ENCODE measurements at regions not wholly inside any gene's neighbourhood (a gene's known extent, or its start where the extent isn't known, plus 50 kb on each side); places are given as distances from the start of the nearest gene placed in this dataset.
"Not testable (repeated sequence)": the region's sequence is repeated elsewhere in the genome, so short reads cannot be mapped to it uniquely, and the experiment has no call there.

DNA sequence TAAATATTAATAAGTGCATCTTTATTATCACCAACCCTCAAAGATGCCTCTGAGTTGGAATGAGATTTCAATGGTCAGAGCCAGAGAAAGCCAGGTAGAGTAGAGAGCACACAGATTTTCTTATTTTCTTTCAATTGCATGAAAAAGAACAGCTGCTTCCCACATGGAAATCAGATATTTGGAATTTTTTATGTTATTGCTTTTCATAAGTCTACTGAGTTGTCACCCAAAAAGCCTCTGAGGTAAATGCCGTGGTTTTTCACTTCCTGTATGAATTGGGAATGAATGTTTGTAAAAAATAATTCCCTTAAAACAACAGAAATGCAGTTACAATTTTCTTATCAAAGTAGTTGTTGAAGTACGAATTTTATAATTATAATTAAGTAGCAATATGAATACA, 563.1 kb downstream of the RFPL4B start:
- no peak overlapping the region for H3K27ac ChIP-seq
- H3K4me1 ChIP-seq (replicated peaks): peaks cover 4% of the 10 kb centered on the region; the same call in 1 of the 2 replicates
- no peak overlapping the region for H3K4me3 ChIP-seq
- H3K27me3 ChIP-seq (replicated peaks): no peaks in the 10 kb centered on the region
- DNase-seq (ENCODE audit: low read depth in 1 of 2, low spot score in 2 of 2): no peak
- H3K36me3 ChIP-seq: no peaks in the 10 kb centered on the region
- no peaks in the 10 kb centered on the region for H3K9me3 ChIP-seq (replicated peaks)

DNA sequence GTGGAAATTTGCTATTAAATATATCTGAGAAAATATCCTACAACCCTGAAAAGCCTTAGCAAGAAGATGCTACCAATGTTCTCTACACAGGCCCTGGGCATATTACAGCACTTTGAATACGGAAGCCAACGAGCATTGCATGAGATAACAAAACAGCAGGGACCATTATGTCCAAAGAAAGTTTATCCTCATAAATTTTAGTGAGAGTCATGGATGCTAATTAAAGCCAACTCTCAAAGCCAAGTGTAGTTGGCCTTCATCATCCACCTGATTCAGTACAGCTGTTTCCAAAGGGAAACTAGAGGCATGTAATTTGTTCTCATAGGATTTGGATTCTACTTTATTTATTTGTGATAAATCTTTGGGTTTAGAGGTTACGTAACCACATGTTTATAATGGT, 564.8 kb downstream of the RFPL4B start:
- DNase-seq (ENCODE audit: low read depth in 1 of 2, low spot score in 2 of 2): no peak
- no peak overlapping the region for H3K4me3 ChIP-seq

DNA sequence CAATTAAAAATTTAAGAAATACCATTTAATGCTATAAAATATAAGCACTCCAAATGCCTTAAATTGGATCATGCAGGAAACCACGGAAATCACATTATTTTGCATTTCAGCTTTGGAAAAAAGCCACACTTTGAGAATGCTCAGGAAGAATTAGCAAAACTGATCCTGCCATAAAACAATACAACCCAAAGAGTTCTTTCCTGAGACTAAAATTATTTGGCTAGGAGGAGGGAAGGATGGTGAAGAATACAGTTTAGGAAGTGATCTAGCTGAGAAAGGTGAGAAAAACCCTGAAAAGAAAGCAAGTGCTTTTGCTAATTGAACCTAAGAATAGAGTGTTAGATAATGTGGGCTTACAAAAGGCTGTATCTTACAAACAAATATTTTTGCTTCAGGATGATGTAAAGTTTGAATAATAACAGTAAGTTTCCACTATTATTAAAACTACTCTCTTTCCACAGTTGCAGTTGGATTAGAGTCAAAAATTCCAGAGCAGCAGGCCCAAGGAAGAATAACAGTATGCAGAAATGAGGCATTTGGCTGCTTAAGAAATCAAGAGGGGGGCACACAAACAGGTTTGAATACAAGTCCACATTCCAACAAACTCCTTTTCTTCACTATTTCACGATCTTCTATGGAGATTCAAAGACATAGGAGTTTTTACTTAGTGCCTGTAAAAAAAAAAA, 565.4 kb downstream of the RFPL4B start:
- H3K27me3 ChIP-seq (replicated peaks): no peaks in the 10 kb centered on the region
- no peak overlapping the region for H3K27ac ChIP-seq
- DNase-seq (ENCODE audit: low read depth in 1 of 2, low spot score in 2 of 2): peak in 1 of 2 experiments; percentile 9

More for the DNA sequence above, 564.8 kb downstream of the RFPL4B start:
- Histone ChIP-seq H3K9me3 (replicated peaks) (no peaks in the 10 kb centered on the region), H3K4me1 (replicated peaks) (peaks cover 4% of the 10 kb centered on the region; the same call in 1 of the 2 replicates), H3K27me3 (replicated peaks) (no peaks in the 10 kb centered on the region), H3K27ac (no peak overlapping the region), H3K36me3 (no peaks in the 10 kb centered on the region)

DNA sequence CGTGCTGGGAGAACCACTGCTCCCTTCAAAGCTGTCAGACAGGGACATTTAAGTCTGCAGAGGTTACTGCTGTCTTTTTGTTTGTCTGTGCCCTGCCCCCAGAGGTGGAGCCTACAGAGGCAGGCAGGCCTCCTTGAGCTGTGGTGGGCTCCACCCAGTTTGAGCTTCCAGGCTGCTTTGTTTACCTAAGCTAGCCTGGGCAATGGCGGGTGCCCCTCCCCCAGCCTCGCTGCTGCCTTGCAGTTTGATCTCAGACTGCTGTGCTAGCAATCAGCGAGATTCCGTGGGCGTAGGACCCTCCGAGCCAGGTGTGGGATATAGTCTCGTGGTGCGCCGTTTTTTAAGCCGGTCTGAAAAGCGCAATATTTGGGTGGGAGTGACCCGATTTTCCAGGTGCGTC, 572.6 kb downstream of the RFPL4B start:
- H3K27me3 ChIP-seq (replicated peaks); H3K36me3 ChIP-seq; H3K27ac ChIP-seq; DNase-seq (ENCODE audit: low read depth in 1 of 2, low spot score in 2 of 2); H3K4me1 ChIP-seq (replicated peaks); H3K4me3 ChIP-seq: not testable (repeated sequence)
- peaks cover 19% of the 10 kb centered on the region for H3K9me3 ChIP-seq (replicated peaks)

More for the DNA sequence above, 565.4 kb downstream of the RFPL4B start:
- Histone ChIP-seq H3K36me3 (no peaks in the 10 kb centered on the region), H3K4me3 (no peak overlapping the region), H3K9me3 (replicated peaks) (no peaks in the 10 kb centered on the region), H3K4me1 (replicated peaks) (peaks cover 4% of the 10 kb centered on the region; the same call in 1 of the 2 replicates)

DNA sequence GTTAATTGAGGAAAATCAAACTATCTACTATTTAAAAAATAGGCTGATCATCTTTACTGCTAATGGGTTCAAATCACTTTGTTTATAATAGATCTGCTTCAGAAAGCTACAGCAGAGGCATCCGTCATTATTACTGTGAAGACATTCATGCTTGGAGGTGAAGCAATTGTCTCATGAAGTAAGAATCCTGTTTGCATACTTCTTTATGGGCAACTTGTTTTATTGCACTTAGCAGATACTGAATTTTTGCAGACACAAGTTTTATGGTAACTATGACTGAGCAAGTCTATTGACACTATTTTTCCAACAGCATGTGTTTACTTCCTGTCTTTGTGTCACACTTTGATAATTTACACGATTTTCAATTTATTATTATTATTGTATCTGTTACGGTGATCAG, 573.9 kb downstream of the RFPL4B start:
- no peak overlapping the region for H3K4me3 ChIP-seq
- no peak for DNase-seq (ENCODE audit: low read depth in 1 of 2, low spot score in 2 of 2)
- H3K9me3 ChIP-seq (replicated peaks): peaks cover 19% of the 10 kb centered on the region
- H3K4me1 ChIP-seq (replicated peaks): no peaks in the 10 kb centered on the region
- H3K27ac ChIP-seq: no peak overlapping the region
- no peaks in the 10 kb centered on the region for H3K27me3 ChIP-seq (replicated peaks)
- H3K36me3 ChIP-seq: no peaks in the 10 kb centered on the region

DNA sequence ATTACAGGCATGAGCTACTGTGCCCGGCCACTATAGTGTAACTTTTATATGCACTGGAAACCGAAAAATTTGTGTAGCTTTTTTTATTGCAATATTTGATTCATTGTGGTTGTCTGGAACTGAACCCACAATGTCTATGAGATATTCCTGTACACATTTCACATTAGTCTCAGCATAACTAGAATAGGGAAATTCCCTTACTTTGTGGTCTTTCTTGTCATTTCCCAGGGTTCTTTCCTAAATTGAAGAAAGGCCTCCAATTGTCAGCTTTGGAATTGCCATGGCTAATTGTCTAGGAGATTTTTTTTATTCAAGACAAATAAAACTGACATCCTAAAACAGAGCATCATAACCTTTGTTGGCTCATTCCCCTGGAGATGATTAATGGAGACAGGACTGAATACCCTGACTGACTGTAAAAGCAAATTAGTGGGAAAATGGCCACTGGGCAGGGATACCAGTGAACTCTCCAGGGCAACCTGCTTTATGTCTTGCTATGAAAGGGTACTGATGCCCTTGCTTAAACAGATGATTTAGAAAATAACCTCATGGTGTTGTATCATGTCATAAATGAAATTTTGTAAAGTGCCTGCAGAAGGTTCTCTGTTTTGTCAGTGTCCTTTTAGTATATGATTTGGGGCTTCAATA, 576.9 kb downstream of the RFPL4B start:
- Histone ChIP-seq H3K27me3 (replicated peaks) (no peaks in the 10 kb centered on the region), H3K4me1 (replicated peaks) (no peaks in the 10 kb centered on the region), H3K9me3 (replicated peaks) (peaks cover 19% of the 10 kb centered on the region), H3K27ac (no peak overlapping the region), H3K36me3 (no peaks in the 10 kb centered on the region), H3K4me3 (no peak overlapping the region)
- no peak for DNase-seq (ENCODE audit: low read depth in 1 of 2, low spot score in 2 of 2)

DNA sequence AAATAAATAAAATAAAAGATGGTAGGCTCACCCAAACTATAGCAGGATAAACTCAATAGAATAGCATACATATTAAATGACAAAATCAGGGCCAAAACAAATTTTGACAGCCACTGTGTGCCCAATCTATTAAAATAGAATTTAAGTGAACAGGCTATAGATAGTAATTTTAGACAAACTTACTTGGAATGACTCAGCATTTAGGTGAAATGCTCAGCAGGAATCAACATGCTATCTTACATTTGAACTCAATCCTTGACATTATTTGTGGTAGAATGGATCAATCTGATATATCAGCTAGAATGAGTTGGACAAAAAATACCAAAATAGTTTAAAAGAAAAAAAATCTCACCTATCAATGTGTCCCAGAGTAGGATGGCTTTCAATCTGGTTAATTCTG, 578.6 kb downstream of the RFPL4B start:
- Histone ChIP-seq H3K36me3 (no peaks in the 10 kb centered on the region), H3K27ac (no peak overlapping the region), H3K4me3 (no peak overlapping the region), H3K9me3 (replicated peaks) (peaks cover 19% of the 10 kb centered on the region), H3K27me3 (replicated peaks) (no peaks in the 10 kb centered on the region), H3K4me1 (replicated peaks) (no peaks in the 10 kb centered on the region)
- DNase-seq (ENCODE audit: low read depth in 1 of 2, low spot score in 2 of 2): no peak

DNA sequence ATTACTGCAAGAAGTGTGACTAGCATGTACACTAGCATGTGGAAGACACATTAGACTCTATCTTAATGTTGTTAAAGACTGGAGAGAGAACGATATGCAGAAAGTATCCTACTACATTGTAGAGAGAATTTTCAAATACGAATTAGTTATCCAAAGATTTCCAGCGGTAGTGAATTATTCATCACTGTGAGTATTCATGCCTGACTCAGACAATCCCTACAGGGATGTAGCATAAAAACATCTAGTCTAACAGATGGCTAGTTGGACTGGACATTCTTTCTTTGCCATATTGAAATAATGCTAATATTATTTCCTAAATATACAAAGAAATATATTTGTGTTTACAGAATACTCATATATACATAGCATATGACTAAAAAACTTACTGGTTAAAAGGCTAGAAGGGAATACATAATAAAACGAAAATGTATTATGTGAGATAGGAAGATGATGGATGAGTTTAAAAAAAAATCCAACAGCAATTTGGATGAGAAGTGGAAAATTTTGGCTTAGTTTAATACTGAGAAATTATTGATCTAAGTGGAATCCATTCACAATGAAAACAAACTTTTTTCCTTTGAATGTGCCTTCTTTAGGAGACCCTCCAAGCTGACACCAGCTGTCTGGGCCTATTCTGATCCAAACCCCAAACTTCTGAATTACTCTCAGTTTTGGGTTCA, 580.7 kb downstream of the RFPL4B start:
- Histone ChIP-seq H3K36me3 (no peaks in the 10 kb centered on the region), H3K27me3 (replicated peaks) (no peaks in the 10 kb centered on the region), H3K4me1 (replicated peaks) (peaks cover 5% of the 10 kb centered on the region), H3K9me3 (replicated peaks) (peaks cover 5% of the 10 kb centered on the region; the same call in 1 of the 2 replicates), H3K4me3 (no peak overlapping the region), H3K27ac (no peak overlapping the region)
- DNase-seq (ENCODE audit: low read depth in 1 of 2, low spot score in 2 of 2): no peak

DNA sequence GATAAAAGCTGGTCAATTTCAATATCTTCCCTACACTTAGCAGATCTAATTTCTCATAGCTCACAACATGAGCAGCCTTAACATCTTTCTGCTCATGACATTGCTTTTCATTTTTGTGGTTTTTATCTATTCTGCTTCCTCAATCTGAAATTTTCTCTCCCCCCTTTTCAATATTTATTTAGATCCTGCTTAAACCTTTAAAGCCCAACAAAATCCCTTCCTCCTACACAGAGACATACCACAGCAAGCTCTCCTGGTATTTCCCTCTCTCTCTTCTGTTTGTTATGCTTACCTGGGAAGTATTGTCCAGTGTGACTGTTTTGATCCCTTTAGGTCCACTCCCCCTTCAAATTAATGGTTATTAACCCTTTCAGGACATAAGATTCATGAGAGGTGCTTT, 582.5 kb downstream of the RFPL4B start:
- H3K27ac ChIP-seq: no peak overlapping the region
- H3K9me3 ChIP-seq (replicated peaks): no peaks in the 10 kb centered on the region
- no peak overlapping the region for H3K4me3 ChIP-seq
- H3K4me1 ChIP-seq (replicated peaks): peaks cover 5% of the 10 kb centered on the region
- H3K36me3 ChIP-seq: no peaks in the 10 kb centered on the region
- H3K27me3 ChIP-seq (replicated peaks): no peaks in the 10 kb centered on the region
- DNase-seq (ENCODE audit: low read depth in 1 of 2, low spot score in 2 of 2): no peak

DNA sequence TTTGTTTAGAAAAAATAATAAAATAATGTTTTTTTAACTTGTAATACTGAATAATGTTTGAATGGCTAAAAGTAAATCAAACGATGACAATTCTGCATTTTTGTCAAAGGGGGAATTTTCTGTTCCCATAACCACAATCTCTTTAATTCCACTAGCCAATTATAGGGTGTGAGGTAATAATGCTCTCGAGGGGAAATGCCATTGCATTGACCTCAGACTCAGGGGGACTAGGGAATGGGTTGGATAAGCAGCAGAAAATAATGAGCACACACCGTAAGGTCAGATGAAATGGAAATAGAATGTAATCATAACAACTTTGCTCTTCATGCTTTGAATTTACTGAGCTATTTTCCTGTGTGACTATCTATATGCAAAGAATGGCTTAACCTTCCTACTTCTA, 584.7 kb downstream of the RFPL4B start:
- Histone ChIP-seq H3K36me3 (no peaks in the 10 kb centered on the region), H3K4me3 (no peak overlapping the region), H3K4me1 (replicated peaks) (peaks cover 5% of the 10 kb centered on the region), H3K27me3 (replicated peaks) (no peaks in the 10 kb centered on the region), H3K27ac (no peak overlapping the region), H3K9me3 (replicated peaks) (no peaks in the 10 kb centered on the region)
- DNase-seq (ENCODE audit: low read depth in 1 of 2, low spot score in 2 of 2): no peak

DNA sequence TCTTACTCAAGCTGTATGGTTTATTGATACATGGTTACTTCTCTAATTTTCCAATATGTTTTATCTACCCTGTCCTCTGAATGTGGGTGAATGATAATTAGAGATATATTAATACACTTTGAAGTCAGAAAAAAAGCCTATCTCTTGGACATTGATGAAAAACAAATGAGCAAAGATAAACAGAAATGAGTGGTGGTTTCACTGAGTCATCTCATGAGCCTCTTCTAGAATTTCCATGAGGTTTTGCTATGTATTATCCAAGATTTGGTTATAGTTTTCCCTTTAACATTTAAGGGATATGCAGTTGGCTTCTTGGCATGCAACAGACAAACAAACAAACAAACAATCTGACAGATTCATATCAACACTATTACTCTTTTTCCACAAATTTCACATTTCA, 586.8 kb downstream of the RFPL4B start:
- Histone ChIP-seq H3K27ac (no peak overlapping the region), H3K36me3 (no peaks in the 10 kb centered on the region), H3K4me3 (no peak overlapping the region), H3K4me1 (replicated peaks) (peaks cover 5% of the 10 kb centered on the region), H3K9me3 (replicated peaks) (no peaks in the 10 kb centered on the region), H3K27me3 (replicated peaks) (no peaks in the 10 kb centered on the region)
- no peak for DNase-seq (ENCODE audit: low read depth in 1 of 2, low spot score in 2 of 2)

DNA sequence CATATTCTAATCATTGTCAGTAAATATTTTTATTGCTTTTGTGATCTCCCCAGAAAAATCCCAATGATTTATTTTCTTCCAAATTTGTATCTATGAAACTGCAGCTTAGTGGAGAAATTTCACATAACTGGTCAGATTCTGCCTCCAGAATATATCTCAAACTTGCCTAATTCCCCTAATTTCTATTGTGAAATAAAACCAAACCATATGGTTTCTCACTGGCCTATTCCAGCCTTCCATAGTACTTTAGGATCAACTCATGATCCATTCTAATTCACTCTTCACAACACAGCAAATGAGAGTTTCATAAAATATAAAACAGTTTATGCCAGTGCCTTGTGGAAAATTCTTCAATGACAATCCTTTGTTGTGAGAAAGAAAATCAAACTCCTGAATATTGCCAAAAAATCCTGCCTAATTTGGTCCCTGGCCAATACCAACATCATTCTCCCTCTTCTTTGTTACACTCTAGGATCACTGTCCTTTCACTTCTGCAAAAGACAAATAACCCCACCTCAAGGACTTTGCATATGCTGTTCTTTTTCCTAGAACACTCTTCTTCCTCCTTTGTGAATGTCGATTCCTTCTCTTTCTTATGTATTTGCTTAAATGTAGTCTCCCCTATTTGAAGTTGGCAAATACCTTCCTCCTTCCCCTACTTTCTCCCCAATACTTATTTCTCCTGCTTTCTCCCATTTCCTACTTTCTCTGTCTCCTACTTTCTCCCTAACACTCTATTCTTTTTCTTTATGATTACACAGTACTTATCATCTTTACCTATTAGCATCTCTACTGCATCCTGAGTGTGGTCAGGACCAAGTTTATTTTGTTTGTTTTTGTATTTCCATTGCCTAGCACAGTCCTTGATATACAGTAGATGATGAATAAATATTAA, 587.5 kb downstream of the RFPL4B start:
- Histone ChIP-seq H3K36me3 (no peaks in the 10 kb centered on the region), H3K9me3 (replicated peaks) (no peaks in the 10 kb centered on the region), H3K4me1 (replicated peaks) (peaks cover 5% of the 10 kb centered on the region), H3K27me3 (replicated peaks) (no peaks in the 10 kb centered on the region), H3K4me3 (no peak overlapping the region), H3K27ac (no peak overlapping the region)
- DNase-seq (ENCODE audit: low read depth in 1 of 2, low spot score in 2 of 2): no peak

DNA sequence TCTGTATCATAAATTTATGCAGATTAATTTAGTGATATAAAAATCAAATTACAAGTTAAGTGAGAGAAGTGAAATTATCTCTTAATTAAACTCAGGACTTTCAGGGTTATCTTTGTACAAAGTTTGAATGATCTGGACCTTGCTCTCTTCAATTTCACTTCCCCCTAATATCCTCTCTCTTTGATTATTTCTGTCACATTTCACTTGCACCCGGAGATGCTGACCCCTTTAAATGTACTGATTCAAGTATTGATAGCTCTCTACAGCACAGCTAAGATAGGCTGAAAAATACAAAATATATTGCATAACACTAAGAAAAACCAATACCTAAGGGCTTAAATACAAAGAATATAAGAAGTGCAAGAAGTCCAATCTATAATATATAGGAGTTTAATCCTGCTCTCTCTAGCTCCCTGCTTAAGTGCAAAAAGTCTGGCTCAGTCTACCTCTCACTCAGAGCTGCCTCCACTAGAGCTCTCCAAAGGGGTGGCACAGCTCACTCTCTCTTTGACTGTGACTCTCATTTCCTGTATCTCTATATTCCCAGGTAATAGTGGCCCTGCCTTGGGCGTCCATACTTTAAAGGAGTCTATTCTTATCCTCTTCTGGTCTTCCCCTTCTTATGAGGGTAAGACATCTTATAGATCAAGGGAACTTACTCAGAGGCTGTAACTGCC, 588.4 kb downstream of the RFPL4B start:
- no peak overlapping the region for H3K27ac ChIP-seq
- no peak overlapping the region for H3K4me3 ChIP-seq
- peaks cover 5% of the 10 kb centered on the region for H3K4me1 ChIP-seq (replicated peaks)
- no peaks in the 10 kb centered on the region for H3K9me3 ChIP-seq (replicated peaks)
- DNase-seq (ENCODE audit: low read depth in 1 of 2, low spot score in 2 of 2): no peak
- H3K36me3 ChIP-seq: no peaks in the 10 kb centered on the region
- no peaks in the 10 kb centered on the region for H3K27me3 ChIP-seq (replicated peaks)

Data from SJSA1 (cell line).